Endothelial cell of umbilical vein (primary cell): ENCODE measurements at regions not wholly inside any gene's neighbourhood (a gene's known extent, or its start where the extent isn't known, plus 50 kb on each side); places are given as distances from the start of the nearest gene placed in this dataset.

Source experiments
- BruUV-seq: library from RNA; stranded (reverse); fragments of 400-500 nt; replicated peaks from 2 replicates; lab custom pipeline; 2021; lab: Mats Ljungman, UMichigan
- CTCF ChIA-PET: fragments of 300-600, 350-600 bp; sonication (Branson Sonifier 250); formaldehyde crosslinking; loops from one replicate; lab custom pipeline; 2021; ENCODE audit warnings: antibody characterized with exemption, inconsistent platforms; lab: Charles Lee
- POLR2A ChIA-PET: fragments of 300-600, 350-600 bp; sonication (Branson Sonifier 250); formaldehyde crosslinking; loops from one replicate; lab custom pipeline; 2021; ENCODE audit warnings: antibody characterized with exemption, inconsistent platforms; lab: Charles Lee
- DNase-seq: peaks from one replicate; pipeline ENCODE4 v3.0.0-alpha.2; 2011; ENCODE audit warnings: low read depth, low spot score
- FAIRE-seq: peaks from 2 replicates; lab custom pipeline; 2011; peaks lifted over from hg19 to GRCh38; lab: Jason Lieb, UNC
- H2AFZ ChIP-seq: 2 replicates; pipeline ENCODE4 v1.6.0; 2012; ENCODE audit warnings: low read depth, low read length, control low read depth, inconsistent platforms
- H3K27ac ChIP-seq: 2 replicates; pipeline ENCODE4 v1.5.1; 2011; ENCODE audit warnings: low read depth, mild to moderate bottlenecking, control low read depth, low read length, moderate library complexity; ENCODE audit not compliant: insufficient read depth
- H3K27me3 ChIP-seq, 2 experiments: 2 replicates each; pipeline versions ENCODE4 v1.6.0 to v1.6.1; 2011; ENCODE audit warnings: low read length in 2 of 2, mixed read lengths in 1 of 2; ENCODE audit not compliant: control insufficient read depth in 2 of 2, insufficient read depth in 2 of 2
- H3K36me3 ChIP-seq, 2 experiments: 2 replicates in 1 of 2; 3 replicates in 1 of 2; pipeline ENCODE4 v1.5.1; 2011; ENCODE audit warnings: low read length in 2 of 2, mild to moderate bottlenecking in 1 of 2, moderate library complexity in 1 of 2; ENCODE audit not compliant: control insufficient read depth in 2 of 2, insufficient read depth in 2 of 2; ENCODE audit errors: extremely low read depth in 1 of 2
- H3K4me1 ChIP-seq: 3 replicates; pipeline ENCODE4 v1.5.1; 2011; ENCODE audit warnings: mild to moderate bottlenecking, low read length; ENCODE audit not compliant: control insufficient read depth, insufficient read depth; ENCODE audit errors: extremely low read depth
- H3K4me2 ChIP-seq: 2 replicates; pipeline ENCODE4 v1.6.1; 2011; ENCODE audit warnings: low read length, control low read depth, mixed read lengths; ENCODE audit not compliant: insufficient read depth
- H3K4me3 ChIP-seq, 3 experiments: fragments of 200-600 bp in 1 of 3; sonication (generic), shearing (Covaris generic) in 1 of 3; replicated peaks in 1 of 3; 2 replicates each; pipeline ENCODE4 v1.5.1; 2011 to 2016; ENCODE audit warnings: control low read depth in 3 of 3, low read length in 3 of 3, mild to moderate bottlenecking in 2 of 3, inconsistent platforms in 1 of 3, low read depth in 1 of 3, moderate library complexity in 1 of 3; ENCODE audit not compliant: insufficient read depth in 1 of 3
- H3K79me2 ChIP-seq: 2 replicates; pipeline ENCODE4 v1.6.0; 2012; ENCODE audit warnings: low read length, inconsistent platforms; ENCODE audit not compliant: control insufficient read depth, insufficient read depth
- H3K9ac ChIP-seq: replicated peaks from 2 replicates; pipeline ENCODE3; 2011; ENCODE audit warnings: low read length, control low read depth; ENCODE audit not compliant: insufficient read depth; ENCODE audit errors: extremely low read depth
- H3K9me1 ChIP-seq: replicated peaks from 3 replicates; pipeline ENCODE4 v1.6.0; 2011; ENCODE audit warnings: mild to moderate bottlenecking, low read length; ENCODE audit not compliant: control insufficient read depth, insufficient read depth; ENCODE audit errors: extremely low read depth
- H3K9me3 ChIP-seq: replicated peaks from 2 replicates; pipeline ENCODE4 v1.5.1; 2012; ENCODE audit warnings: low read length, inconsistent platforms; ENCODE audit not compliant: control insufficient read depth, insufficient read depth
- H4K20me1 ChIP-seq: replicated peaks from 2 replicates; pipeline ENCODE3; 2011; ENCODE audit warnings: mild to moderate bottlenecking, low read length; ENCODE audit not compliant: control insufficient read depth, insufficient read depth; ENCODE audit errors: extremely low read depth
- CTCF ChIP-seq, 2 donors: IDR thresholded peaks; 1 replicate in 1 of 2; 2 replicates in 1 of 2; pipeline ENCODE4 v1.5.1; 2011; ENCODE audit warnings: low read length in 2 of 2, mild to moderate bottlenecking in 2 of 2, moderate library complexity in 2 of 2, control low read depth in 1 of 2, inconsistent platforms in 1 of 2, low read depth in 1 of 2; ENCODE audit not compliant: insufficient read depth in 1 of 2; ENCODE audit errors: extremely low read depth in 1 of 2
- EZH2 ChIP-seq: IDR thresholded peaks from 2 replicates; pipeline ENCODE4 v1.6.1; 2012; ENCODE audit warnings: borderline replicate concordance, low read depth, mild to moderate bottlenecking, moderate library complexity, low read length, inconsistent platforms; ENCODE audit not compliant: severe bottlenecking
- FOS ChIP-seq: IDR thresholded peaks from 2 replicates; pipeline ENCODE4 v1.6.1; 2011; ENCODE audit warnings: mild to moderate bottlenecking, low read length, moderate library complexity, borderline replicate concordance; ENCODE audit not compliant: insufficient read depth
- GATA2 ChIP-seq: IDR thresholded peaks from 2 replicates; pipeline ENCODE4 v1.7.0; 2011; ENCODE audit warnings: low read depth, mild to moderate bottlenecking, moderate library complexity, mixed read lengths, low read length; ENCODE audit not compliant: insufficient read length, insufficient read depth
- JUN ChIP-seq: IDR thresholded peaks from 2 replicates; pipeline ENCODE4 v1.6.1; 2011; ENCODE audit warnings: borderline replicate concordance, low read depth; ENCODE audit not compliant: insufficient read length, insufficient read depth
- MYC ChIP-seq: IDR thresholded peaks from one replicate; pipeline ENCODE4 v1.6.1; 2011; ENCODE audit warnings: mild to moderate bottlenecking, low read depth, low read length
- POLR2A ChIP-seq: IDR thresholded peaks from 2 replicates; pipeline ENCODE4 v1.6.1; 2012; ENCODE audit warnings: low read depth, mild to moderate bottlenecking, control low read depth, low read length
- POLR2AphosphoS5 ChIP-seq: IDR thresholded peaks from 2 replicates; pipeline ENCODE4 v1.6.1; 2012; ENCODE audit warnings: low read depth, mild to moderate bottlenecking, control low read depth, low read length, moderate library complexity; ENCODE audit not compliant: insufficient read depth
- dilution Hi-C: fragments of 300-500 bp; cut with MboI; formaldehyde crosslinking; loops from one replicate; pipeline ENCODE4 v1.15.0; 2019; ENCODE audit warnings: low sequenced_read_pairs; ENCODE audit not compliant: extremely low pct_ligation_motif_present
- intact Hi-C: fragments of 100-400 bp; cut with micrococcal nuclease; formaldehyde crosslinking; loops from one replicate; pipeline ENCODE4 v1.10.0; 2022

GRCh38 chr15:46786590-46787285 is 930.6 kb upstream of the SEMA6D start:
- ChIA-PET CTCF (no interaction called here), POLR2A (no interaction called here)

More at GRCh38 chr15:46786590-46787285, 930.6 kb upstream of the SEMA6D start:
- dilution Hi-C loops (no loop called here), intact Hi-C loops (no loop called here)
- FAIRE-seq (no peak), DNase-seq (no peak)
- Histone ChIP-seq H3K79me2 (no peaks in the 10 kb centered on the region), H3K4me3 (no peak overlapping the region), H3K4me1 (no peaks in the 10 kb centered on the region), H3K36me3 (no peaks in the 10 kb centered on the region), H3K4me2 (no peak overlapping the region), H2AFZ (no peak overlapping the region), H3K9ac (no peak overlapping the region), H4K20me1 (no peaks in the 10 kb centered on the region), H3K9me3 (no peaks in the 10 kb centered on the region), H3K9me1 (no peaks in the 10 kb centered on the region), H3K27me3 (no peaks in the 10 kb centered on the region), H3K27ac (no peak overlapping the region)
- TF ChIP-seq POLR2AphosphoS5 = no peak
- TF ChIP-seq POLR2A = no peak
- no peak for TF ChIP-seq FOS
- TF ChIP-seq GATA2 = no peak
- TF ChIP-seq JUN = no peak
- TF ChIP-seq MYC = no peak
- TF ChIP-seq EZH2 = no peak
- TF ChIP-seq CTCF (IDR thresholded peaks at IDR 0.05; ENCODE audit: extremely low read depth in 1 of 2, insufficient read depth in 1 of 2, low read depth in 1 of 2, low read length in 2 of 2) = no peak
- BruUV-seq = no TSS peak
